ENCODE measurements at regions not wholly inside any gene's neighbourhood (a gene's known extent, or its start where the extent isn't known, plus 50 kb on each side); places are given as distances from the start of the nearest gene placed in this dataset.
"Not testable (repeated sequence)": the region's sequence is repeated elsewhere in the genome, so short reads cannot be mapped to it uniquely, and the experiment has no call there.

DNA sequence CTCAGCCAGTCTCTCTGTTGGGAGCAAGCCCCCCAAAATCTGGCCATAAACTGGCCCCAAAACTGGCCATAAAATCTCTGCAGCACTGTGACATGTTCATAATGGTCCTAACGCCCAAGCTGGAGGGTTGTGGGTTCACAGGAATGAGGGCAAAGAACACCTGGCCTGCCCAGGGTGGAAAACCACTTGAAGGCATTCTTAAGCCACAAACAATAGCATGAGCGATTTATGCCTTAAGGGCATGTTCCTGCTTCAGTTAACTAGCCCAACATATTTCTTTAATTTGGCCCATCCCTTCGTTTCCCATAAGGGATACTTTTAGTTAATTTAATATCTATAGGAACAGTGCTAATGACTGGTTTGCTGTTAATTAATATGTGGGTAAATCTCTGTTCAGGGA is 205.8 kb downstream of the ALG10 start:
- not testable (repeated sequence) for DNase-seq

DNA sequence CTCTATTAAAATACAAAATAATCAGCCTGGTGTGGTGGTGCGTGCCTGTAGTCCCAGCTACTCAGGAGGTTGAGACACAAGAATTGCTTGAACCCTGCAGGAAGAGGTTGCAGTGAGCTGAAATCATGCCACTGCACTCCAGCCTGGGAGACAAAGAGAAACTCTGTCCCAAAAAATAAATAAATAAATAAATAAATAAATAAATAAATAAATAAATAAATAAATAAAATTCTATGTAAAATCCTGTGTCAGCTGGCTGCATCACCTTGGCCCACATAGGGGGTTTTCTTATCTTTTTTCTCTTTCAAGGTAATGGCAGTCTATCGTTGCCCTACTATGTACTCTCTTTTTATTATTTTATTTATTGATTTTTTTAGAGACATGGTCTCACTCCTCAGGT is 206.7 kb downstream of the ALG10 start:
- DNase-seq, result not testable (repeated sequence)

DNA sequence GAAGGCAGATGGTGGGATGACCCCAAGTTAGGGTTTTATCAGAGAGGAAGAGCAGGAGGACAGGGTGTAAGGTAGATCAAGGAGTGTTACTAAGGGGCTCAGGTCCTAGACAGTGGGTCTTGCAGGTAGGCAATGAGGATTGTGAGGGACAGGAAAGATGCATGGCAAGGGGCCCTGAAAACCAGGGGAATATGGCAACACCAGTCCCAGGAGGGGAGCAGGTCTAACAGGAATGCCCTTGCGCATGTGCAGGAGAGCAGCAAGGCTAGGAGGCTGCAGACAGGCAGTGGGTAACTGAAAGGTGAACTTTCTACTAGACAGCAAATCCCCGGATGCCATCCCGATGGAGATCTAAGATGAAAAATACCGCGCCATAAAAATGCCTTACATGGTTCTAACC is 211.3 kb downstream of the ALG10 start:
- DNase-seq, result no peak

DNA sequence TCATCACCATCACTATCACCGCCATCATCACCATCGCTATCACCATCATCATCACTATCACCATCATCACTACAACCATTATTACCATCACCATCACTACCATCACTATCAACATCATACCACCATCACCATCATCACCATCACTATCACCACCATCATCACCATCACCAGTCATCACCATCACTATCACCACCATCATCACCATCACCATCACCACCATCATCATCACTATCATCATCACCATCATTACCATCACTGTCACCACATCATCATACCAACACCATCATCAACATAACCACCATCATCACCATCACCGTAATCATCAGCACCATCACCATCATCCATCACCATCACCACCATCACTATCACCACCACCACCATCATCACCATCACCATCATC is 213.8 kb downstream of the ALG10 start:
- DNase-seq, result no peak

DNA sequence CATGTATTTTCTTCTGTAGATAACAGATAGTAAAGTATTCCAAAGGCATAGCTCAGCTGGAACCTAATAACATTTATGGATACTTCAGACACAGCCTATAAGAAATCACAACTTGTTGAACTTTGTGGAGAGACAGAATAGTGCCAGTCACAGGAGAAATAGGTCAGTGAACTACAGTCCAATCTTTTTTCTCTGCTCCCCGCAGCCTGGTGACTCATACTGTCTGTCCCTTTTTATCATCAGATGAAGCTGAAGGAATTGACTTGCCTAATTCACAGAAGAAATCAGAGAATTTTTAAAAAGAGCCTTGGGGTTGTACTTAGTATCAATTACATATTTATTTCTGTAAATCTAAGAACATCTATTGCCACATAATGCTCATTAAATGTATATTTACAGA is 222.3 kb downstream of the ALG10 start:
- no peak for DNase-seq

DNA sequence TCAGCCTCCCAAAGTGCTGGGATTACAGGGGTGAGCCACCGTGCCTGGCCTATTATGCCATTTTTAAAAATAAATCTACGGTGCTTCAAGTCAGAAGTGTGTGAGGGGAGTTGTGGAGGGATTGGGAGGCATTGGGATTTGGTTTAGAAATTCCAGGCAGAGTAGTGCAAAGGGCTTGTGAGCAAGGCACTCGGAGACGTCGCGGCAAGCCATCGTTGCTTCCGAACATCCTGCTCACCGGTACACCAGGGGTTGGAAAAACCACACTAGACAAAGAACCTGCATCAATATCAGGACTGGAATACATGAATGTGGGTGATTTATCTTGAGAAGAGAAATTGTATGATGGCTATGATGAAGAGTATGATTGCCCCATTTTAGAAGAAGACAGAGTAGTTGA is 227.0 kb downstream of the ALG10 start:
- DNase-seq, result no peak

DNA sequence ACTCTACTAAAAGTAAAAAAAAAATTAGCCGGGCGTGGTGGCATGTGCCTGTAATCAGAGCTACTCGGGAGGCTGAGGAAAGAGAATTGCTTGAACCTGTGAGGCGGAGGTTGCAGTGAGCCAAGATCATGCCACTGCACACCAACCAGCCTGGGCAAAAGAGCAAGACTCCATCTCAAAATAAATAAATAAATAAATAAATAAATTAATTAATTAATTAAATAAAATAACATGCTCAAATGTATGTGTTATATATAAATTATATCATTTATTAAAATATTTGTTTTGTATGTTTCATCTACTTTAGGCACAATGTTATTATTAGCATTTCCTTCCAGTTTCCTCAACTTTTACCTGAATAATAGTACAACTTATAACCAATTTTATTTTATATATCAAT is 229.6 kb downstream of the ALG10 start:
- not testable (repeated sequence) for DNase-seq

DNA sequence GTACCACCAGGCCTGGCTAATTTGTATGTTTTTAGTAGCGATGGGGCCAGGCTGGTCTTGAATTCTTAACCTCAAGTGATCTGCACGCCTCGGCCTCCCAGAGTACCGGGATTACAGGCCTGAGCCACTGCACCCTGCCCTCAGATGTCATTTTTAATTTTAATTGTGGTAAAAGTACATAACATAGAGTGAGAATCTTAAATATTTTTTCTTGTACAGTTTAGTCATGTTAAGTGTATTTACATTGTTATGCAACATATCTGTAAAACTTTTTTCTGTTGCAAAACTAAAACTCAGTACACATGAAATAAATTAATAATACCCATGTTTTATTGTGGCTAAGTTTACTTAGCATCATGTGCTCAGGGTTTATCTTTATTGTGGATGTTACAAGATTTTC is 231.4 kb downstream of the ALG10 start:
- no peak for DNase-seq

DNA sequence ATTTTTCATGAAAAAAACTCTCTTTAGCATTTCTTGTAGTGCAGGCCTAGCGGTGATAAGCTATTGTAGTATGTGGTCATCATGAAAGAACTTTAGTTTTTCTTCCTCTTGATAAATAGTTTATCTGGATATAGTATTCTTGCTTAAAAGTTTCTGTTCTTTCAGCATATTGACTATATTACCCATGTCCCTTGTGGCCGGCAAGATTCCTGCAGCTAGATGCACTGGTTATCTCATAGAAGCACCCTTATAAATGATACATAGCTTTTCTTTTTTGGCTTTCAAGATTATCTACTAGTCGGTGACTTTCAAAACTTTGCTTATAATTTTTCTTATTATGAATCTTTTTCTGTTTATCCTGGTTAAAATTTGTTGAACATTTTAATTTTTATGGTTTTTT is 234.8 kb downstream of the ALG10 start:
- DNase-seq, result no peak

DNA sequence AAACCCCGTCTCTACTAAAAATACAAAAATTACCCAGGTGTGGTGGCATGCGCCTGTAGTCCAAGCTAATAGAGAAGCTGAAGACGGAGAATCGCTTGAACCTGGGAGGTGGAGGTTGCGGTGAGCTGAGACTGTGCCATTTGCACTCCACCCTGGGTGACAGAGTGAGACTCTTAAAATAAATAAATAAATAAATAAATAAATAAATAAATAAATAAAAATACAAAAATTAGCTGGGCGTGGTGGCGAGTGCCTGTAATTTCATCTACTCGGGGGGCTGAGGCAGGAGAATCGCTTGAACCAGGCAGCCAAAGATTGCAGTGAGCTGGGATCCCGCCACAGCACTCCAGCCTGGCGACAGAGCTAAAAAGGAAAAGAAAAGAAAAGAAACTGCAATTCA is 239.8 kb downstream of the ALG10 start:
- DNase-seq, result not testable (repeated sequence)

DNA sequence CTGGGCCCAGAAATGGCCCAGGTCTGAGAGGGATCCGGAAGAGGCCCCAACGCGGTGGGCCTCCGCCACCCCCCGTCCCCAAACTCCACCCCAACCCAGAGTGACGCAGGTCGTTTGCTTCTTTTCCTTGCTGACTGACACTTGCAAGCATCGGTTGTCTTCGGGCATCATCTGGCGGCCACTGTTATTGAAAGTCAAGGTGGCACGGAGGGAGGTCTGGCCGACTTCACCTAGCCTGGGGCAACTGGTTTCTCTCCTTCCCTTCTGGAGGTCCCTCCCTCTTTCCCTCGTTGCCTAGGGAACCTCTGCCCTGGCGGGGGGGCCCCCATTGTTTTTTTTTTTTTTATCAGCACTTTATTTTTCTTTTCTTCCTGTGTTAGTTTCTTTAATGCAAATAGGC is 241.8 kb downstream of the ALG10 start:
- no peak for DNase-seq

DNA sequence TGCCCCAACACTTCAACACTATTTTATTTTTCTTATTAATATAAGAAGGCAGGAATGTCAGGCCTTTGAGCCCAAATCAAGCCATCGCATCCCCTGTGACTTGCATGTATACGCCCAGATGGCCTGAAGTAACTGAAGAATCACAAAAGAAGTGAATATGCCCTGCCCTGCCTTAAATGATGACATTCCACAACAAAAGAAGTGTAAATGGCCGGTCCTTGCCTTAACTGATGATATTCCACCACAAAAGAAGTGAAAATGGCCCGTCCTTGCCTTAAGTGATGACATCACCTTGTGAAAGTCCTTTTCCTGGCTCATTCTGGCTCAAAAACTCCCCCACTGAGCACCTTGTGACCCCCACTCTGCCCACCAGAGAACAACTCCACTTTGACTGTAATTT is 251.4 kb downstream of the ALG10 start:
- DNase-seq, result not testable (repeated sequence)

DNA sequence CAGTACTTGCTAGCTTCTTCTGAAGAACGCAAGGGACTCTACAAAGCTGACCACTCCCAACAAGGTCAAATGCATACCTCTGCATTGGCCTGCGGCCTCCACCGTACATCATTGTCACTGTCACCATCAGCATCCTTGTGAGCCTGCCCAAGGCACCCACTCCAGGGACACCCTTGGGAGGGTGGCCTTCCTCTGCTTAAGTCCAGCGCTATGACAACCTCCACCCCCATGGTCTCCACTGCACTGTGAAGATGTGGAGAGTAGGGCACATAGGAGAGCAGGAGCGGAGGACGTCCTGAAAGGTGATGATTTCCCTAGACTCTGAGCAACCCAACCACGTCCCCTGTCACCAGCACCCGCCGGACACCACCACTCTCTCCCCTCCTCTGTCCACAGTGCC is 252.8 kb downstream of the ALG10 start:
- no peak for DNase-seq

DNA sequence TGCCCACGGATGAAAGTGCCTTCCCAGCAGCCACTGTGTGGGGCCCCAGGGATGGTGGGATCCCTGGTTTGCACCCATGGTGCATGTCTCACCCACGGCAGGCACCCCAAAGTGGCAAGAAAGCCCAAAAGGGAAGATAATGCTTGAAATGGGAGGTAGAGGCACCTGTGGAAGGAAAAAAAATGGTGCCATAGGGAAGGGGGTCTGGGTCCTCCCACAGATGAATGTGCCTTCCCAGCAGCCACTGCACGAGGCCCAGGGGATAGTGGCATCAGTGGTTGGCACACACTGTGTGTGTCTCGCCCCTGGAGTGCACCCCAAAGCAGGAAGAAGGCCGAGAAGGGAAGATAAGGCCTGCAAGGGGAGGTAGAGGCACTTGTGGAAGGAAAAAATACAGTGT is 264.2 kb downstream of the ALG10 start:
- DNase-seq, result no peak

DNA sequence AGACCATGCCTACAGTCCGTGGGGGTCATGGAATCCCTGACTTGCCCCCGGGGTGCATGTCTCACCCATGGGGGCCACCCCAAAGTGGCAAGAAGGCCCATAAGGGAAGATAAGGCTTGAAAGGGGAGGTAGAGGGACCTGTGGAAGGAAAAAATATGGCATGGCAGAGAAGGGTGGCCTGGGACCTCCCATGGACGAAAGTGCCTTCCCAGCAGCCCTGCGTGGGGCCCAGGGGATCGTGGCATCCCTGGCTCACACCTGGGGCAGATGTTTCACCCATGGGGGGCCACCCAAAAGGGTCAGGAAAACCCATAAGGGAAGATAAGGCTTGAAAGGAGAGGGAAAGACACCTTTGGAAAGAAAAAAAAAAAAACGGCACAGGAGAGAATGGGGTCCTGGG is 264.6 kb downstream of the ALG10 start:
- no peak for DNase-seq

DNA sequence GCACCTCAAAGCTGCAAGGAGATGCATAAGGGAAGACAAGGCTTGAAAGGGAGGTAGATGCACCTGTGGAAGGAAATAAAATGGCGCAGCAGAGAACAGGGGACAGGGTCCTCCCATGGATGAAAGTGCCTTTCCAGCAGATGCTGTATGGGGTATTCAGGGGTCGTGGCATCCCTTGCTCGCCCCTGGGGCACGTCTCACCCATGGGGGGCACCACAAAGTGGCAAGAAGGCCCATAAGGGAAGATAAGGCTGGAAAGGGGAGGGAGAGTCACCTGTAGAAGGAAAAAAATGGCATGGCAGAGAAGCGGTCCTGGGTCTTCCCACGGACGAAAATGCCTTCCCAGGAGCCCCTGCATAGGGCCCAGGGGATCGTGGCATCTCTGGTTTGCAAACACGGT is 265.1 kb downstream of the ALG10 start:
- no peak for DNase-seq

DNA sequence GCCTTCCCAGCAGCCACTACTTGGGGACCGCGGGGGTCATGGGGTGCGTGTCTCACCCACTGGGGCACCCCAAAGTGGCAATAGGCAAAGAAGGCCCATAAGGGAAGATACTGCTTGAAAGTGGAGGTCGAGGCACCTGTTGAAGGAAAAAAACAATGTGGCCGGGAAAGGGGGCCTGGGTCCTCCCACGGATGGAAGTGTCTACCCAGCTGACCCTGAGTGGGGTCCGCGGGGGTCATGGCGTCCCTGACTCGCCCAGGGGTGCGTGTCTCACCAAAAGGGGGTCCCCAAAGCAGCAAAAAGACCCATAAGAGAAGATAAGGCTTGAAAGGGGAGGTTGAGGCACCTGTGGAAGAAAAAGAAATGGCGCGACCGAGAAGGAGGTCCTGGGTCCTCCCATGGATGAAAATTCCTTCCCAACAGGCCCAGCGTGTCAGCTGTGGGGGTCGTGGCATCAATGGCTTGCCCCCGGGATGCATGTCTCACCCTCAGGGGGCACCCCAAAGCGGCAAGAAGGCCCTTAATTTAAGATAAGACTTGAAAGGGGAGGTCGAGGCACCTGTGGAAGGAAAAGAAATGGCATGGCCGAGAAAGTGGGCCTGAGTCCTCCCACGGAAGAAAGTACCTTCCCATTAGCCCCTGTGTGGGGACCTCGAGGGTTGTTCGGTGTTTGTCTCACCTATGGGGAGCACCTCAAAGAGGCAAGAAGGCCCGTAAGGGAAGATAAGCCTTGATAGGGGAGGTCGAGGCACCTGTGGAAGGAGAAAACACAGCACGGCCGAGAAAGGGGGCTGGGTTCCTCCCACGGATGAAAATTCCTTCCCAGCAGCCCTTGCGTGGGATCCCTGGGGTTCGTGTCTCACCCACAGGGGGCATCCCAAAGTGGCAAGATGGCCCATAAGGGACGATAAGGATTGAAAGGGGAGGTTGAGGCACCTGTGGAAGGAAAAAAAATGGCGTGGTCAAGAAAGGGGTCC is 266.0 kb downstream of the ALG10 start:
- no peak for DNase-seq

DNA sequence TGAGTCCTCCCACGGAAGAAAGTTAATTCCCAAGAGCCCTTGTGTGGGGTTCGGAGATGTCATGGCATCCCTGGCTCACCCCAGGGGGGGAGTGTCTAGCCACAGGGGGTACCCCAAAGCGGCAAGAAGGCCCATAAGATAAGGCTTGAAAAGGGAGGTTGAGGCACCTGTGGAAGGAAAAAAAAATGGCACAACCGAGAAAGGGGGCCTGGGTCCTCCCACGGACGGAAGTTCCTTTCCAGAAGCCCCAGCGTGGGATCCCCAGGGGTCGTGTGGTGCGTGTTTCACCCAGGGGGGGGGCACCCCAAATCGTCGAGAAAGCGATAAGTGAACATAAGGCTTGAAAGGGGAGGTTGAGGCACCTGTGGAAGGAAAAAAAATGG is 266.7 kb downstream of the ALG10 start:
- DNase-seq, result no peak

DNA sequence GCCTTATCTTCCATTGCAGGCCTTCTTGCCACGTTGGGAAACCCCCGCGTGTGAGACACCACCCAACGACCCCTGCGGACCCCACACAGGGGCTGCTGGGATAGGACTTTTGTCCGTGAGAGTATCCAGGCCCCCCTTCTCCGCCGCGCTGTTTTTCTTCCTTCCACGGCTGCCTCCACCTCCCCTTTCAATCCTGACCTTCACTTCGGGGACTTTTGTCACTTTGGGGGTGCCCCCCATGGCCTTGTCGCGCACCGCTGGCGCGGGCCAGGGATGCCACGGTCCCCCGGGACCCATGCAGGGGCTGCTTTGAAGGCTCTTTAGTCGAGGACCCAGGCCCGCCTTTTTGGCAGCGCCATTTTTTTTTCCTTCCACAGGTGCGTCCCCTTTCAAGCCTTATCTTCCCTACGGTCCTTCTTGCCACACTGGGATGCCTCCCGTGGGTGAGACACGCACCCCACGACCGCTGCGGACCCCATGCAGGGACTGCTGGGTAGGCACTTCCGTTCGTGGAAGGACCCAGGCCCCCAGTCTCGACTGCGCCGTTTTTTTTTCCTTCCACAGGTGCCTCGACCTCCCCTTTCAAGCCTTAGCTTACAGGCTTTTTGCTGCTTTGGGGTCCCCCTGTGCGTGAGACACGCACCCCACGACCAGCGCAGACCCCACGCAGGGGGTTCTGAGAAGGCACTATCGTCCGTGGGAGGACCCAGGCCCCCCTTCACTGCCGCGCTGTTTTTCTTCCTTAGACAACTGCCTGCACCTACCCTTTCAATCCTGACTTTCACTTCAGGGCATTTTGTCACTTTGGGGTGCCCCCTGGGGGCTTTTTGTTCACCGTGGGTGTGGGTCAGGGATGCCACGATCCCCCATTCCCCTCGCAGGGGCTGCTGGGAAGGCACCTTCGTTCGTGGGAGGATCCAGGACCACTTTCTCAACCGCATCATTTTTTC is 267.4 kb downstream of the ALG10 start:
- DNase-seq, result no peak

DNA sequence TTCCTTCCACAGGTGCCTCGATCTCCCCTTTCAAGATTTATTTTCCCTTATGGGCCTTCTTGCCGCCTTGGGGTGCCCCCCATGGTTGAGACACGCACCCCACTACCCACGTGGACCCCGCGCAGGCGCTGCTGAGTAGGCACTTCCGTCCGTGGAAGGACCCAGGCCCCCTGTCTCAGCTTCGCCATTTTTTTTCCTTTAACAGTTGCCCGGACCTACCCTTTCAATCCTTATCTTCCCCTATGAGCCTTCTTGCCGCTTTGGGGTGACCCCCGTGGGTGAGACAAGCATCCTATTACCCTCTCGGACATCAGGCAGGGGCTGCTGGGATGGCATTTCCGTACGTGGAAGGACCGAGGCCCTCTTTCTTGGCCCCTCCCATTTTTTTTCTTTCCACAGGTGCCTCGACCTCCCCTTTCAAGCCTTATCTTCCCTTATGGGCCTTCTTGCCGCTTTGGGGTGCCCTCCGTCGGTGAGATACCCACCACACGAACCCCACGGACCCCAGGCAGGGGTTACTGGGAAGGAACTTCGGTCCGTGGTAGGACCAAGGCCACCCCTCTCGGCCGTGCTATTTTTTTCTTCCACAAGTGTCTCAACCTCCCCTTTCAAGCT is 268.2 kb downstream of the ALG10 start:
- DNase-seq, result no peak

DNA sequence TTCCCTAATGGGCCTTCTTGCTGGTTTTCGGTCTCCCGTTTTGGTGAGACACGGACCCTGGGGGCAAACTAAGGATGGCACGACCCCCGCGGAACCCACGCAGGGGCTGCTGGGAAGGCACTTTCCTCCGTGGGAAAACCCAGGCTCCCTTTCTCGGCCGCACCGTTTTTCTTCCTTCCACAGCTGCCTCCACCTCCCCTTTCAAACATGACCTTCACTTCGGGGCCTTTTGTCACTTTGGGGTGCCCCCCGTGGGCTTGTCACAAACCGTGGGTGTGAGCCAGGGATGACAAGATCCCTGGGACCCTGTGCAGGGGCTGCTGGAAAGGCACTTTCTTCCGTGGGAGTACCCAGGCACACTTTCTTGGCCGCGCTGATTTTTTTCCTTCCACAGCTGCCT is 268.7 kb downstream of the ALG10 start:
- no peak for DNase-seq

DNA sequence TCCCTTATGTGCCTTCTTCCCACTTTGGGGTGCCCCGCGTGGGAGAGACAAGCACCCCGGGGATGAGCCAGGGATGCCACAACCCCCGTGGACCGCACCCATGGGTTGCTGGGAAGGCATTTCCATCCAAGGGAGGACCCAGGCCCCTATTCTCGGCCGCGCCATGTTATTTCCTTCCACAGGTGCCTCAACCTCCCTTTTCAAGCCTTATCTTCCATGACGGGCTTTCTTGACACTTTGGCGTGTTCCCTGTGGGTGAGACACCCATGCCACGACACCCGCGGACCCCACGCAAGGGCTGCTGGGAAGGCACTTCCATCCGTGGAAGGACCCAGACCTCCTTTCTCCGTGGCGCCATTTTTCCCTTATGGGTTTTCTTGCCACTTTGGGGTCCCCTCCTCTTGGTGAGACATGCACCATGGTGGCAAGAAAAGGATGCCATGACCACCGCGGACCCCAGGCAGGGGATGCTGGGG is 269.2 kb downstream of the ALG10 start:
- DNase-seq, result no peak
